Caco-2 (cell line): ENCODE measurements at regions not wholly inside any gene's neighbourhood (a gene's known extent, or its start where the extent isn't known, plus 50 kb on each side); places are given as distances from the start of the nearest gene placed in this dataset.
A peak's percentile ranks its signal among the peaks of the same experiment; 100 is the strongest.

Source experiments
- BruUV-seq: library from RNA; stranded (reverse); fragments of 400-500 nt; replicated peaks from 2 replicates; lab custom pipeline; 2021; lab: Mats Ljungman, UMichigan
- CTCF ChIA-PET: fragments of 300-600 bp; sonication (Branson Sonifier 250); formaldehyde crosslinking; loops from one replicate; lab custom pipeline; 2022; ENCODE audit warnings: antibody characterized with exemption; lab: Charles Lee
- POLR2A ChIA-PET: fragments of 300-600 bp; sonication (Branson Sonifier 250); formaldehyde crosslinking; loops from one replicate; lab custom pipeline; 2022; ENCODE audit warnings: antibody characterized with exemption; lab: Charles Lee
- DNase-seq, 2 experiments: peaks; one replicate each; pipeline versions ENCODE4 v3.0.0 to v3.0.0-alpha.2; 2020 to 2022
- H3K27me3 ChIP-seq: replicated peaks from 2 replicates; pipeline ENCODE4 v1.6.0; 2011; ENCODE audit warnings: low read length; ENCODE audit not compliant: control insufficient read depth, insufficient read depth
- H3K36me3 ChIP-seq: 2 replicates; pipeline ENCODE4 v1.5.1; 2011; ENCODE audit warnings: low read length; ENCODE audit not compliant: control insufficient read depth, insufficient read depth
- H3K4me1 ChIP-seq: fragments of 250-450 bp; sonication (Bioruptor Pico); 2 replicates; pipeline ENCODE4 v1.5.1; 2020; ENCODE audit warnings: mild to moderate bottlenecking
- H3K4me3 ChIP-seq: 2 replicates; pipeline ENCODE4 v1.5.1; 2011; ENCODE audit warnings: low read depth, mild to moderate bottlenecking, control low read depth, low read length
- H3K9me3 ChIP-seq: fragments of 250-450 bp; sonication (Bioruptor Pico); 2 replicates; pipeline ENCODE4 v1.5.1; 2020; ENCODE audit warnings: mild to moderate bottlenecking, moderate library complexity
- H3K27ac Mint-ChIP-seq: one replicate; pipeline ENCODE4 v1.8.0; 2022; ENCODE audit warnings: mixed read lengths; ENCODE audit not compliant: unreplicated experiment
- H3K27me3 Mint-ChIP-seq: one replicate; pipeline ENCODE4 v1.8.0; 2022; ENCODE audit warnings: mixed read lengths; ENCODE audit not compliant: insufficient read depth, unreplicated experiment
- H3K36me3 Mint-ChIP-seq: one replicate; pipeline ENCODE4 v1.8.0; 2022; ENCODE audit warnings: mild to moderate bottlenecking, mixed read lengths; ENCODE audit not compliant: insufficient read depth, unreplicated experiment
- H3K4me1 Mint-ChIP-seq: one replicate; pipeline ENCODE4 v1.8.0; 2022; ENCODE audit warnings: low read depth, mixed read lengths; ENCODE audit not compliant: unreplicated experiment
- H3K4me3 Mint-ChIP-seq: one replicate; pipeline ENCODE4 v1.8.0; 2022; ENCODE audit warnings: mild to moderate bottlenecking, moderate library complexity, mixed read lengths; ENCODE audit not compliant: unreplicated experiment
- H3K9me3 Mint-ChIP-seq: one replicate; pipeline ENCODE4 v1.8.0; 2022; ENCODE audit warnings: mixed read lengths; ENCODE audit not compliant: unreplicated experiment
- CTCF ChIP-seq, 2 experiments: fragments of 200-600 bp in 1 of 2; IDR thresholded peaks; 1 replicate in 1 of 2; 2 replicates in 1 of 2; pipeline versions ENCODE4 v1.5.1 to v1.8.0; 2011 to 2022; ENCODE audit warnings: antibody characterized with exemption in 1 of 2, control low read depth in 1 of 2, inconsistent platforms in 1 of 2, low read depth in 1 of 2, low read length in 1 of 2, mild to moderate bottlenecking in 1 of 2, moderate library complexity in 1 of 2; ENCODE audit not compliant: insufficient read depth in 1 of 2, severe bottlenecking in 1 of 2, unreplicated experiment in 1 of 2
- intact Hi-C: fragments of 100-400 bp; cut with micrococcal nuclease; formaldehyde crosslinking; loops from one replicate; pipeline ENCODE4 v1.10.0; 2022; ENCODE audit not compliant: unreplicated experiment

GRCh38 chr11:44446366-44446762 lies 119.1 kb upstream of the CD82 start:
- H3K27me3 ChIP-seq: no peaks in the 10 kb centered on the region
- H3K4me1 Mint-ChIP-seq: no peaks in the 10 kb centered on the region
- peaks cover 4% of the 10 kb centered on the region for H3K36me3 Mint-ChIP-seq
- no peak overlapping the region for H3K4me3 ChIP-seq
- H3K27ac Mint-ChIP-seq: no peak overlapping the region
- BruUV-seq: no TSS peak
- no peaks in the 10 kb centered on the region for H3K9me3 ChIP-seq
- intact Hi-C loops: no loop called here
- H3K27me3 Mint-ChIP-seq: no peaks in the 10 kb centered on the region
- TF ChIP-seq CTCF (IDR thresholded peaks at IDR 0.05; ENCODE audit: insufficient read depth in 1 of 2, low read depth in 1 of 2, low read length in 1 of 2, severe bottlenecking in 1 of 2, unreplicated experiment in 1 of 2): no peak
- H3K9me3 Mint-ChIP-seq: no peaks in the 10 kb centered on the region
- H3K36me3 ChIP-seq: no peaks in the 10 kb centered on the region
- ChIA-PET POLR2A (no interaction called here), CTCF (no interaction called here)
- no peak overlapping the region for H3K4me3 Mint-ChIP-seq
- H3K4me1 ChIP-seq: peaks cover 5% of the 10 kb centered on the region; the same call in 1 of the 2 replicates
- no peak for DNase-seq

GRCh38 chr11:44446996-44447771 lies 118.3 kb upstream of the CD82 start:
- H3K4me3 ChIP-seq: no peak overlapping the region
- ChIA-PET CTCF (no interaction called here), POLR2A (no interaction called here)
- BruUV-seq: no TSS peak
- Mint-ChIP-seq H3K36me3 (peaks cover 4% of the 10 kb centered on the region), H3K4me1 (no peaks in the 10 kb centered on the region), H3K9me3 (no peaks in the 10 kb centered on the region), H3K27ac (no peak overlapping the region), H3K27me3 (peaks cover 2% of the 10 kb centered on the region), H3K4me3 (no peak overlapping the region)
- no peak for DNase-seq
- no peaks in the 10 kb centered on the region; the same call in 1 of the 2 replicates for H3K27me3 ChIP-seq
- TF ChIP-seq CTCF (IDR thresholded peaks at IDR 0.05; ENCODE audit: insufficient read depth in 1 of 2, low read depth in 1 of 2, low read length in 1 of 2, severe bottlenecking in 1 of 2, unreplicated experiment in 1 of 2): no peak
- no peaks in the 10 kb centered on the region for H3K9me3 ChIP-seq
- intact Hi-C loops: no loop called here
- no peaks in the 10 kb centered on the region for H3K36me3 ChIP-seq
- peaks cover 5% of the 10 kb centered on the region; the same call in 1 of the 2 replicates for H3K4me1 ChIP-seq

DNA sequence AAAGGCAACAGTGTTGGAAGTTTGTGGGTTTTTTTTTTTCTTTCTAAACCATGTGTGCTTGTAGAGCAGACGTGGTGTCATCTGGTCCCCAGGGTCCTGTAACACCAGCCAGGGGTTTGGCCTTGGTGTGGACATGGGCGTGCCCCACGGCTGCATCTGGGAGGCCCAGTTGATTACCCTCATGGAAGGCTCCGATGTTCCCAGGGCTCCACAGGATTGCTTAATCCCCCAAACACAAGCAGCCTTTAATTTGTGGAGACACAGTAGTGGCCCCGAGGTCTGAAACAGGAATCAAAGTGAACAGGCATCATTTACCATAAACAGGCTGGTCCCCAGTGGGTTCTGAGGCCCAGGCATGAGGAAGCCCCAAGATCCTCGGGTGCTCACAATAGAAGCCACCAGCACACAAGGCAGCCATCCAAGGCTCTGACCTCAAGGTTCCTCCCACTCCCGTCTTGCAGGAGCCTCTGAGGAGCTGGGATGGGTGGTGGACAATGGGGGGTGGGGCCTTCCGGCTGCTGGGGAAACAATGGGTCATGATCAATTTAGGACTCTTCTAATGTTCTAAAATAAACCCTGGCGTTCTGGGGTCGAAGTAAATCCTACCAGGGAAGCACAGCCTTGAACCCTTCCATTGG lies 115.0 kb upstream of the CD82 start:
- H3K4me1 Mint-ChIP-seq: no peaks in the 10 kb centered on the region
- ChIA-PET CTCF (no interaction called here), POLR2A (no interaction called here)
- H3K27me3 ChIP-seq: peaks cover 1% of the 10 kb centered on the region; the same call in 1 of the 2 replicates
- no peaks in the 10 kb centered on the region for H3K9me3 Mint-ChIP-seq
- H3K4me3 ChIP-seq: no peak overlapping the region
- H3K4me3 Mint-ChIP-seq: no peak overlapping the region
- peaks cover 5% of the 10 kb centered on the region; the same call in 1 of the 2 replicates for H3K4me1 ChIP-seq
- TF ChIP-seq CTCF (IDR thresholded peaks at IDR 0.05; ENCODE audit: insufficient read depth in 1 of 2, low read depth in 1 of 2, low read length in 1 of 2, severe bottlenecking in 1 of 2, unreplicated experiment in 1 of 2): no peak
- no peak overlapping the region for H3K27ac Mint-ChIP-seq
- intact Hi-C loops: no loop called here
- peaks cover 2% of the 10 kb centered on the region for H3K27me3 Mint-ChIP-seq
- BruUV-seq: no TSS peak
- H3K36me3 ChIP-seq: no peaks in the 10 kb centered on the region
- no peaks in the 10 kb centered on the region for H3K9me3 ChIP-seq
- no peaks in the 10 kb centered on the region for H3K36me3 Mint-ChIP-seq
- peak in 1 of 2 experiments; percentile 6 for DNase-seq
